ENCODE measurements at regions not wholly inside any gene's neighbourhood (a gene's known extent, or its start where the extent isn't known, plus 50 kb on each side); places are given as distances from the start of the nearest gene placed in this dataset.

- Histone ChIP-seq H3K4me3 (replicated peaks in 1 of 4; ENCODE audit: control extremely low read depth in 1 of 4, insufficient read depth in 1 of 4, low read depth in 3 of 4, low read length in 4 of 4) (no peak overlapping the region), H3K36me3 (ENCODE audit: control insufficient read depth, insufficient read depth, low read length) (no peaks in the 10 kb centered on the region), H3K9ac (ENCODE audit: insufficient read depth, low read length) (no peak overlapping the region), H4K20me1 (ENCODE audit: control insufficient read depth, extremely low read depth, insufficient read depth, low read length) (no peaks in the 10 kb centered on the region), H3K9me3 (ENCODE audit: control insufficient read depth, insufficient read depth, low read depth, low read length) (no peaks in the 10 kb centered on the region), H3K27me3 (ENCODE audit: control insufficient read depth, insufficient read depth, low read length) (no peaks in the 10 kb centered on the region), H3K79me2 (ENCODE audit: control insufficient read depth, insufficient read depth, low read length) (no peaks in the 10 kb centered on the region), H3K4me2 (ENCODE audit: extremely low read depth, insufficient read depth, low read length) (no peak overlapping the region), H2AFZ (ENCODE audit: low read length) (no peak overlapping the region), H3K27ac (ENCODE audit: insufficient read depth, low read length) (no peak overlapping the region), H3K4me1 (ENCODE audit: control insufficient read depth, extremely low read depth, insufficient read depth, low read length) (no peaks in the 10 kb centered on the region)
- no peak for TF ChIP-seq EZH2 (IDR thresholded peaks at IDR 0.05; ENCODE audit: low read length, missing control alignments)
- TF ChIP-seq, protein P1, sequence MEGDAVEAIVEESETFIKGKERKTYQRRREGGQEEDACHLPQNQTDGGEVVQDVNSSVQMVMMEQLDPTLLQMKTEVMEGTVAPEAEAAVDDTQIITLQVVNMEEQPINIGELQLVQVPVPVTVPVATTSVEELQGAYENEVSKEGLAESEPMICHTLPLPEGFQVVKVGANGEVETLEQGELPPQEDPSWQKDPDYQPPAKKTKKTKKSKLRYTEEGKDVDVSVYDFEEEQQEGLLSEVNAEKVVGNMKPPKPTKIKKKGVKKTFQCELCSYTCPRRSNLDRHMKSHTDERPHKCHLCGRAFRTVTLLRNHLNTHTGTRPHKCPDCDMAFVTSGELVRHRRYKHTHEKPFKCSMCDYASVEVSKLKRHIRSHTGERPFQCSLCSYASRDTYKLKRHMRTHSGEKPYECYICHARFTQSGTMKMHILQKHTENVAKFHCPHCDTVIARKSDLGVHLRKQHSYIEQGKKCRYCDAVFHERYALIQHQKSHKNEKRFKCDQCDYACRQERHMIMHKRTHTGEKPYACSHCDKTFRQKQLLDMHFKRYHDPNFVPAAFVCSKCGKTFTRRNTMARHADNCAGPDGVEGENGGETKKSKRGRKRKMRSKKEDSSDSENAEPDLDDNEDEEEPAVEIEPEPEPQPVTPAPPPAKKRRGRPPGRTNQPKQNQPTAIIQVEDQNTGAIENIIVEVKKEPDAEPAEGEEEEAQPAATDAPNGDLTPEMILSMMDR (conservative IDR thresholded peaks at IDR 0.05 in 1 of 2, IDR thresholded peaks at IDR 0.05 in 1 of 2; ENCODE audit: low read depth in 1 of 2, low read length in 2 of 2) = no peak
- no peak for DNase-seq (ENCODE audit: low read depth in 2 of 2)
These were observed 156.2 kb upstream of the TP63 start for GRCh38 chr3:189474944-189475343.

DNA sequence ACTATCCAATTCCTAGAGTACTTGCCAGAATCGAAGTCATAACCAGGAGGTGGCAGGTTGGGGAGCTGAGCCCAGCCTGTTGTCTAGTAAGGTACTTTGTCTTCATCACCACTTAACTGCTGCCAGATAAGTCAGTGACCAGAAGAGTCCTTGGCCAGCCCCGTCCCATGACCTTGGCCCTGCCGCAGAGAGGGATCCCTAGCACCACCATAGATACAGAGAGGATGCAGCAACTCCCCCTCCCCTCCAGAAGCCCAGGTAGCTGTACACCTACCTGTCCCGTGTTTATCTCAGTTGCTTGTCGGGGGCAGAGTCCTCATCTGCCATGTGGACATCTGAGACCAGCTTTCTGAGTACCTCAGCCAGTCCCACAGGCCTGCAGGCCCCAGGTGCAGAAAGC is 153.6 kb upstream of the TP63 start:
- Histone ChIP-seq H3K79me2 (ENCODE audit: control insufficient read depth, insufficient read depth, low read length) (no peaks in the 10 kb centered on the region), H3K4me1 (ENCODE audit: control insufficient read depth, extremely low read depth, insufficient read depth, low read length) (no peaks in the 10 kb centered on the region), H3K9ac (ENCODE audit: insufficient read depth, low read length) (no peak overlapping the region), H3K9me3 (ENCODE audit: control insufficient read depth, insufficient read depth, low read depth, low read length) (no peaks in the 10 kb centered on the region), H4K20me1 (ENCODE audit: control insufficient read depth, extremely low read depth, insufficient read depth, low read length) (no peaks in the 10 kb centered on the region), H3K36me3 (ENCODE audit: control insufficient read depth, insufficient read depth, low read length) (no peaks in the 10 kb centered on the region), H3K27ac (ENCODE audit: insufficient read depth, low read length) (no peak overlapping the region), H2AFZ (ENCODE audit: low read length) (no peak overlapping the region), H3K4me2 (ENCODE audit: extremely low read depth, insufficient read depth, low read length) (no peak overlapping the region), H3K27me3 (ENCODE audit: control insufficient read depth, insufficient read depth, low read length) (no peaks in the 10 kb centered on the region), H3K4me3 (replicated peaks in 1 of 4; ENCODE audit: control extremely low read depth in 1 of 4, insufficient read depth in 1 of 4, low read depth in 3 of 4, low read length in 4 of 4) (no peak overlapping the region)
- DNase-seq (ENCODE audit: low read depth in 2 of 2) = no peak
- TF ChIP-seq, protein P1 (conservative IDR thresholded peaks at IDR 0.05 in 1 of 2, IDR thresholded peaks at IDR 0.05 in 1 of 2; ENCODE audit: low read depth in 1 of 2, low read length in 2 of 2) = no peak
- TF ChIP-seq EZH2 (IDR thresholded peaks at IDR 0.05; ENCODE audit: low read length, missing control alignments) = no peak

- H2AFZ ChIP-seq (ENCODE audit: low read length) = no peak overlapping the region
- no peaks in the 10 kb centered on the region for H3K79me2 ChIP-seq (ENCODE audit: control insufficient read depth, insufficient read depth, low read length)
- H3K36me3 ChIP-seq (ENCODE audit: control insufficient read depth, insufficient read depth, low read length) = no peaks in the 10 kb centered on the region
- no peaks in the 10 kb centered on the region for H3K27me3 ChIP-seq (ENCODE audit: control insufficient read depth, insufficient read depth, low read length)
- no peak for DNase-seq (ENCODE audit: low read depth in 2 of 2)
- no peaks in the 10 kb centered on the region for H3K4me1 ChIP-seq (ENCODE audit: control insufficient read depth, extremely low read depth, insufficient read depth, low read length)
- no peak overlapping the region for H3K4me2 ChIP-seq (ENCODE audit: extremely low read depth, insufficient read depth, low read length)
- no peak overlapping the region for H3K27ac ChIP-seq (ENCODE audit: insufficient read depth, low read length)
- no peak for TF ChIP-seq EZH2 (IDR thresholded peaks at IDR 0.05; ENCODE audit: low read length, missing control alignments)
- TF ChIP-seq, protein P1 (conservative IDR thresholded peaks at IDR 0.05 in 1 of 2, IDR thresholded peaks at IDR 0.05 in 1 of 2; ENCODE audit: low read depth in 1 of 2, low read length in 2 of 2) = no peak
- no peak overlapping the region for H3K4me3 ChIP-seq (replicated peaks in 1 of 4; ENCODE audit: control extremely low read depth in 1 of 4, insufficient read depth in 1 of 4, low read depth in 3 of 4, low read length in 4 of 4)
- no peaks in the 10 kb centered on the region for H3K9me3 ChIP-seq (ENCODE audit: control insufficient read depth, insufficient read depth, low read depth, low read length)
- H3K9ac ChIP-seq (ENCODE audit: insufficient read depth, low read length) = no peak overlapping the region
- H4K20me1 ChIP-seq (ENCODE audit: control insufficient read depth, extremely low read depth, insufficient read depth, low read length) = no peaks in the 10 kb centered on the region
These were observed 144.6 kb upstream of the TP63 start for GRCh38 chr3:189486556-189486955.
